MG63 (cell line): ENCODE measurements at regions not wholly inside any gene's neighbourhood (a gene's known extent, or its start where the extent isn't known, plus 50 kb on each side); places are given as distances from the start of the nearest gene placed in this dataset.
"Not testable (repeated sequence)": the region's sequence is repeated elsewhere in the genome, so short reads cannot be mapped to it uniquely, and the experiment has no call there.

ENCODE experiments used
- DNase-seq: peaks from one replicate; pipeline ENCODE4 v3.0.0-alpha.2; 2020
- H3K27me3 ChIP-seq: fragments of 250-450 bp; sonication (Bioruptor Pico); 2 replicates; pipeline ENCODE4 v1.5.1; 2020; ENCODE audit warnings: mild to moderate bottlenecking, moderate library complexity
- H3K36me3 ChIP-seq: fragments of 250-450 bp; sonication (Bioruptor Pico); 2 replicates; pipeline ENCODE4 v1.5.1; 2020; ENCODE audit warnings: mild to moderate bottlenecking, moderate library complexity
- H3K4me3 ChIP-seq: fragments of 250-450 bp; sonication (Bioruptor Pico); 2 replicates; pipeline ENCODE4 v1.5.1; 2020; ENCODE audit warnings: mild to moderate bottlenecking, moderate library complexity
- H3K9me3 ChIP-seq: fragments of 250-450 bp; sonication (Bioruptor Pico); 2 replicates; pipeline ENCODE4 v1.5.1; 2020; ENCODE audit warnings: mild to moderate bottlenecking, moderate library complexity

GRCh38 chr13:112220296-112220875, 153.4 kb downstream of the SOX1 start:
- H3K9me3 ChIP-seq: no peaks in the 10 kb centered on the region
- no peaks in the 10 kb centered on the region for H3K36me3 ChIP-seq
- no peak overlapping the region for H3K4me3 ChIP-seq
- 0 out of 2 replicates have a peak, but pooled peaks cover 4% of the 10 kb centered on the region for H3K27me3 ChIP-seq
- DNase-seq: no peak

GRCh38 chr13:112220925-112221324, 154.0 kb downstream of the SOX1 start:
- H3K4me3 ChIP-seq: no peak overlapping the region
- H3K27me3 ChIP-seq: 0 out of 2 replicates have a peak, but pooled peaks cover 4% of the 10 kb centered on the region
- no peaks in the 10 kb centered on the region for H3K36me3 ChIP-seq
- no peak for DNase-seq
- no peaks in the 10 kb centered on the region for H3K9me3 ChIP-seq

- H3K4me3 ChIP-seq: no peak overlapping the region
- no peaks in the 10 kb centered on the region for H3K9me3 ChIP-seq
- H3K36me3 ChIP-seq: no peaks in the 10 kb centered on the region
- H3K27me3 ChIP-seq: 0 out of 2 replicates have a peak, but pooled peaks cover 4% of the 10 kb centered on the region
- no peak for DNase-seq
Measured at GRCh38 chr13:112222971-112223370, 153.2 kb upstream of the SPACA7 start.

- not testable (repeated sequence) for H3K9me3 ChIP-seq, H3K36me3 ChIP-seq, DNase-seq, H3K27me3 ChIP-seq, H3K4me3 ChIP-seq
Measured at GRCh38 chr13:112223929-112224328, 152.2 kb upstream of the SPACA7 start.

GRCh38 chr13:112225429-112226090, 150.6 kb upstream of the SPACA7 start:
- Histone ChIP-seq H3K4me3 (no peak overlapping the region), H3K9me3 (no peaks in the 10 kb centered on the region), H3K36me3 (no peaks in the 10 kb centered on the region), H3K27me3 (no peaks in the 10 kb centered on the region)
- DNase-seq: no peak

GRCh38 chr13:112226320-112227002, 149.7 kb upstream of the SPACA7 start:
- H3K4me3 ChIP-seq: no peak overlapping the region
- H3K27me3 ChIP-seq: 0 out of 2 replicates have a peak, but pooled peaks cover 2% of the 10 kb centered on the region
- no peak for DNase-seq
- H3K36me3 ChIP-seq: no peaks in the 10 kb centered on the region
- no peaks in the 10 kb centered on the region for H3K9me3 ChIP-seq

- no peak for DNase-seq
- H3K27me3 ChIP-seq: 0 out of 2 replicates have a peak, but pooled peaks cover 2% of the 10 kb centered on the region
- H3K9me3 ChIP-seq: no peaks in the 10 kb centered on the region
- no peaks in the 10 kb centered on the region for H3K36me3 ChIP-seq
- no peak overlapping the region for H3K4me3 ChIP-seq
Measured at GRCh38 chr13:112227031-112227430, 149.1 kb upstream of the SPACA7 start.

GRCh38 chr13:112229445-112229844, 146.7 kb upstream of the SPACA7 start:
- DNase-seq: no peak
- no peak overlapping the region for H3K4me3 ChIP-seq
- no peaks in the 10 kb centered on the region for H3K9me3 ChIP-seq
- peaks cover 2% of the 10 kb centered on the region; the same call in 1 of the 2 replicates for H3K27me3 ChIP-seq
- no peaks in the 10 kb centered on the region for H3K36me3 ChIP-seq

- H3K4me3 ChIP-seq: no peak overlapping the region
- no peaks in the 10 kb centered on the region for H3K36me3 ChIP-seq
- no peaks in the 10 kb centered on the region for H3K9me3 ChIP-seq
- peaks cover 2% of the 10 kb centered on the region; the same call in 1 of the 2 replicates for H3K27me3 ChIP-seq
- DNase-seq: no peak
Measured at GRCh38 chr13:112229992-112230872, 145.9 kb upstream of the SPACA7 start.

GRCh38 chr13:112231451-112232083, 144.6 kb upstream of the SPACA7 start:
- DNase-seq: no peak
- H3K4me3 ChIP-seq: no peak overlapping the region
- no peaks in the 10 kb centered on the region for H3K9me3 ChIP-seq
- no peaks in the 10 kb centered on the region for H3K36me3 ChIP-seq
- peaks cover 2% of the 10 kb centered on the region; the same call in 1 of the 2 replicates for H3K27me3 ChIP-seq

- Histone ChIP-seq H3K9me3 (no peaks in the 10 kb centered on the region), H3K27me3 (peaks cover 2% of the 10 kb centered on the region; the same call in 1 of the 2 replicates), H3K4me3 (no peak overlapping the region), H3K36me3 (no peaks in the 10 kb centered on the region)
- DNase-seq: no peak
Measured at GRCh38 chr13:112233256-112233655, 142.9 kb upstream of the SPACA7 start.

- no peaks in the 10 kb centered on the region for H3K9me3 ChIP-seq
- peaks cover 2% of the 10 kb centered on the region; the same call in 1 of the 2 replicates for H3K27me3 ChIP-seq
- H3K4me3 ChIP-seq: no peak overlapping the region
- no peak for DNase-seq
- H3K36me3 ChIP-seq: no peaks in the 10 kb centered on the region
Measured at GRCh38 chr13:112233716-112234115, 142.4 kb upstream of the SPACA7 start.

- Histone ChIP-seq H3K27me3 (peaks cover 2% of the 10 kb centered on the region; the same call in 1 of the 2 replicates), H3K9me3 (no peaks in the 10 kb centered on the region)
Measured at GRCh38 chr13:112234131-112234875, 141.9 kb upstream of the SPACA7 start.

GRCh38 chr13:112236016-112236415, 140.1 kb upstream of the SPACA7 start:
- no peak for DNase-seq
- Histone ChIP-seq H3K4me3 (no peak overlapping the region), H3K9me3 (no peaks in the 10 kb centered on the region), H3K27me3 (peaks cover 2% of the 10 kb centered on the region; the same call in 1 of the 2 replicates), H3K36me3 (no peaks in the 10 kb centered on the region)

More at GRCh38 chr13:112234131-112234875, 141.9 kb upstream of the SPACA7 start:
- Histone ChIP-seq H3K36me3 (no peaks in the 10 kb centered on the region), H3K4me3 (no peak overlapping the region)
- DNase-seq: no peak

GRCh38 chr13:112236539-112237197, 139.5 kb upstream of the SPACA7 start:
- H3K4me3 ChIP-seq: no peak overlapping the region
- DNase-seq: no peak
- H3K27me3 ChIP-seq: no peaks in the 10 kb centered on the region; the same call in 1 of the 2 replicates
- no peaks in the 10 kb centered on the region for H3K9me3 ChIP-seq
- H3K36me3 ChIP-seq: no peaks in the 10 kb centered on the region
